ENCODE measurements at regions not wholly inside any gene's neighbourhood (a gene's known extent, or its start where the extent isn't known, plus 50 kb on each side); places are given as distances from the start of the nearest gene placed in this dataset.

- intact Hi-C loops (cut with micrococcal nuclease), result no loop called here
- H3K27me3 Mint-ChIP-seq (ENCODE audit: low read depth in 2 of 2), result peaks cover 21 to 23% of the 10 kb centered on the region in 2 donors
- Histone ChIP-seq H3K4me3 (ENCODE audit: low read length) (no peak overlapping the region), H3K9me3 (ENCODE audit: control insufficient read depth, insufficient read depth, low read length) (no peaks in the 10 kb centered on the region), H3K27me3 (ENCODE audit: control insufficient read depth, insufficient read depth, low read length) (no peaks in the 10 kb centered on the region), H3K36me3 (ENCODE audit: control insufficient read depth, insufficient read depth, low read length) (no peaks in the 10 kb centered on the region), H3K27ac (ENCODE audit: low read length) (no peak overlapping the region), H3K4me1 (ENCODE audit: control insufficient read depth, insufficient read depth, low read length) (no peaks in the 10 kb centered on the region)
- TF ChIP-seq CTCF (IDR thresholded peaks at IDR 0.05), result no peak
- no peak for ATAC-seq
- no peaks in the 10 kb centered on the region for H3K36me3 Mint-ChIP-seq
- no peak overlapping the region for H3K27ac Mint-ChIP-seq
- DNase-seq, result no peak
- H3K9me3 Mint-ChIP-seq, result no peaks in the 10 kb centered on the region
- H3K4me3 Mint-ChIP-seq, result no peak overlapping the region
- WGBS (ENCODE audit: insufficient coverage), result 81% methylated on average over 3 of the region's 3 CpGs
- H3K4me1 Mint-ChIP-seq, result no peaks in the 10 kb centered on the region
Measured at GRCh38 chr22:48125416-48125815, 1363.0 kb downstream of the TBC1D22A start.

- no peak for TF ChIP-seq CTCF (IDR thresholded peaks at IDR 0.05)
- H3K36me3 Mint-ChIP-seq, result no peaks in the 10 kb centered on the region
- WGBS (ENCODE audit: insufficient coverage), result 93% methylated on average over 16 of the region's 16 CpGs
- Histone ChIP-seq H3K4me3 (ENCODE audit: low read length) (no peak overlapping the region), H3K27ac (ENCODE audit: low read length) (no peak overlapping the region), H3K36me3 (ENCODE audit: control insufficient read depth, insufficient read depth, low read length) (no peaks in the 10 kb centered on the region), H3K9me3 (ENCODE audit: control insufficient read depth, insufficient read depth, low read length) (no peaks in the 10 kb centered on the region), H3K4me1 (ENCODE audit: control insufficient read depth, insufficient read depth, low read length) (no peaks in the 10 kb centered on the region), H3K27me3 (ENCODE audit: control insufficient read depth, insufficient read depth, low read length) (no peaks in the 10 kb centered on the region)
- H3K4me1 Mint-ChIP-seq, result peaks cover 0 to 7% of the 10 kb centered on the region in 2 donors
- no peaks in the 10 kb centered on the region for H3K9me3 Mint-ChIP-seq
- H3K4me3 Mint-ChIP-seq, result no peak overlapping the region
- intact Hi-C loops (cut with micrococcal nuclease), result no loop called here
- no peak for ATAC-seq
- H3K27ac Mint-ChIP-seq, result no peak overlapping the region
- H3K27me3 Mint-ChIP-seq (ENCODE audit: low read depth in 2 of 2), result peaks cover 28 to 35% of the 10 kb centered on the region in 2 donors
- DNase-seq, result no peak
Measured at GRCh38 chr22:48121984-48122383, 1359.5 kb downstream of the TBC1D22A start.

GRCh38 chr22:48118654-48119053, 1356.2 kb downstream of the TBC1D22A start:
- H3K4me3 ChIP-seq (ENCODE audit: low read length), result no peak overlapping the region
- no peaks in the 10 kb centered on the region for H3K27me3 ChIP-seq (ENCODE audit: control insufficient read depth, insufficient read depth, low read length)
- Mint-ChIP-seq H3K9me3 (no peaks in the 10 kb centered on the region), H3K27me3 (ENCODE audit: low read depth in 2 of 2) (peaks cover 21 to 34% of the 10 kb centered on the region in 2 donors), H3K36me3 (no peaks in the 10 kb centered on the region), H3K27ac (no peak overlapping the region), H3K4me3 (no peak overlapping the region), H3K4me1 (peaks cover 0 to 9% of the 10 kb centered on the region in 2 donors)
- H3K27ac ChIP-seq (ENCODE audit: low read length), result no peak overlapping the region
- WGBS (ENCODE audit: insufficient coverage), result 74% methylated on average over 7 of the region's 7 CpGs
- H3K9me3 ChIP-seq (ENCODE audit: control insufficient read depth, insufficient read depth, low read length), result no peaks in the 10 kb centered on the region
- ATAC-seq (no peak), DNase-seq (no peak)
- no peak for TF ChIP-seq CTCF (IDR thresholded peaks at IDR 0.05)
- H3K36me3 ChIP-seq (ENCODE audit: control insufficient read depth, insufficient read depth, low read length), result no peaks in the 10 kb centered on the region
- H3K4me1 ChIP-seq (ENCODE audit: control insufficient read depth, insufficient read depth, low read length), result no peaks in the 10 kb centered on the region
- intact Hi-C loops (cut with micrococcal nuclease), result no loop called here

- Mint-ChIP-seq H3K36me3 (no peaks in the 10 kb centered on the region), H3K4me1 (peaks cover 6 to 12% of the 10 kb centered on the region in 2 donors), H3K4me3 (no peak overlapping the region), H3K27ac (no peak overlapping the region), H3K9me3 (no peaks in the 10 kb centered on the region), H3K27me3 (ENCODE audit: low read depth in 2 of 2) (peaks cover 16 to 34% of the 10 kb centered on the region in 2 donors)
- H3K36me3 ChIP-seq (ENCODE audit: control insufficient read depth, insufficient read depth, low read length), result no peaks in the 10 kb centered on the region
- ATAC-seq, result no peak
- no peak overlapping the region for H3K4me3 ChIP-seq (ENCODE audit: low read length)
- WGBS (ENCODE audit: insufficient coverage), result 92% methylated on average over 3 of the region's 4 CpGs
- H3K4me1 ChIP-seq (ENCODE audit: control insufficient read depth, insufficient read depth, low read length), result no peaks in the 10 kb centered on the region
- intact Hi-C loops (cut with micrococcal nuclease), result no loop called here
- no peak for DNase-seq
- H3K27ac ChIP-seq (ENCODE audit: low read length), result no peak overlapping the region
- no peaks in the 10 kb centered on the region for H3K27me3 ChIP-seq (ENCODE audit: control insufficient read depth, insufficient read depth, low read length)
- no peaks in the 10 kb centered on the region for H3K9me3 ChIP-seq (ENCODE audit: control insufficient read depth, insufficient read depth, low read length)
- TF ChIP-seq CTCF (IDR thresholded peaks at IDR 0.05), result no peak
Measured at GRCh38 chr22:48116871-48117270, 1354.4 kb downstream of the TBC1D22A start.
